WTC11 (cell line): ENCODE measurements at regions not wholly inside any gene's neighbourhood (a gene's known extent, or its start where the extent isn't known, plus 50 kb on each side); places are given as distances from the start of the nearest gene placed in this dataset.

Experiments
- ZNF281 ChIP-seq: sonication (generic); formaldehyde crosslinking; IDR thresholded peaks from 2 replicates; pipeline ENCODE4 v1.8.0; 2023; ENCODE audit warnings: mild to moderate bottlenecking, missing genetic modification reagents

- no peak for TF ChIP-seq ZNF281 (CRISPR knock-in tag)
These were observed 50.8 kb upstream of the BTRC start (continued) for GRCh38 chr10:101303087-101303703.
